ENCODE measurements at regions not wholly inside any gene's neighbourhood (a gene's known extent, or its start where the extent isn't known, plus 50 kb on each side); places are given as distances from the start of the nearest gene placed in this dataset.

DNA sequence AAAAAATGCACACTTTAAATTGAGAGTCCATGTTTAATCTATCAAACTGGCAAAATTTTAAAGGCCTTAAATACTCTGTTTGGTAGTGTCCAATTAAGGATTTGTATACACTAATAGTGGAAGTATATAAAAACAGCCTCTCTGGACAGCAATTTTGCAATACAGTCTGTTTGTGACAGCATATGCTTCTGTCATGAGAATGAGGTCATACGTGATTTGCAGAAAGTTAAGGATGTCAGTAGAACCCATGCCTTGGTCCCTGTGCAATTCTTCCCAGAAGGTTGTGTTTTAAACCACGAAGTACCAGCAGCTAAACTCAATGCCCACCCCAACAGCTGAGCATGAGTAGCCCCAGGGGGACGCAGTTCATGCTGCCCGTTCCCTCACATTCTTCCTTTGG lies 78.4 kb downstream of the AIPL1 start:
- DNase-seq (ENCODE audit: low spot score in 2 of 2) = no peak
- H3K27ac ChIP-seq = no peak overlapping the region
- no peaks in the 10 kb centered on the region for H3K27me3 ChIP-seq
- no peaks in the 10 kb centered on the region for H3K36me3 ChIP-seq
- H3K4me1 ChIP-seq = no peaks in the 10 kb centered on the region
- no peak for TF ChIP-seq CTCF (IDR thresholded peaks at IDR 0.05)
- TF ChIP-seq POLR2A (IDR thresholded peaks at IDR 0.05) = no peak
- TF ChIP-seq POLR2AphosphoS5 (IDR thresholded peaks at IDR 0.05) = no peak
- intact Hi-C loops (cut with DNase I; ENCODE audit: low total_unique reads) = no loop called here
- H3K9me3 ChIP-seq = no peaks in the 10 kb centered on the region
- no peak overlapping the region for H3K4me3 ChIP-seq

- no peaks in the 10 kb centered on the region for H3K36me3 ChIP-seq
- no peaks in the 10 kb centered on the region for H3K9me3 ChIP-seq
- no peaks in the 10 kb centered on the region for H3K27me3 ChIP-seq
- DNase-seq (ENCODE audit: low spot score in 2 of 2) = no peak
- no peaks in the 10 kb centered on the region for H3K4me1 ChIP-seq
- no peak overlapping the region for H3K4me3 ChIP-seq
- no peak overlapping the region for H3K27ac ChIP-seq
- intact Hi-C loops (cut with DNase I; ENCODE audit: low total_unique reads) = no loop called here
- TF ChIP-seq POLR2A (IDR thresholded peaks at IDR 0.05) = no peak
- TF ChIP-seq CTCF (IDR thresholded peaks at IDR 0.05) = no peak
- no peak for TF ChIP-seq POLR2AphosphoS5 (IDR thresholded peaks at IDR 0.05)
Observed at GRCh38 chr17:6355196-6355595, 79.7 kb downstream of the AIPL1 start.

- Histone ChIP-seq H3K4me1 (no peaks in the 10 kb centered on the region), H3K36me3 (no peaks in the 10 kb centered on the region), H3K27me3 (no peaks in the 10 kb centered on the region), H3K4me3 (no peak overlapping the region), H3K27ac (no peak overlapping the region), H3K9me3 (no peaks in the 10 kb centered on the region)
- TF ChIP-seq POLR2A (IDR thresholded peaks at IDR 0.05) (no peak), CTCF (IDR thresholded peaks at IDR 0.05) (no peak), POLR2AphosphoS5 (IDR thresholded peaks at IDR 0.05) (no peak)
- DNase-seq (ENCODE audit: low spot score in 2 of 2) = no peak
- intact Hi-C loops (cut with DNase I; ENCODE audit: low total_unique reads) = no loop called here
Observed at GRCh38 chr17:6352801-6353560, 81.9 kb downstream of the AIPL1 start.

- Histone ChIP-seq H3K9me3 (no peaks in the 10 kb centered on the region), H3K36me3 (no peaks in the 10 kb centered on the region), H3K4me1 (no peaks in the 10 kb centered on the region), H3K4me3 (no peak overlapping the region), H3K27ac (no peak overlapping the region), H3K27me3 (peaks cover 0 to 7% of the 10 kb centered on the region in 2 donors)
- intact Hi-C loops (cut with DNase I; ENCODE audit: low total_unique reads) = no loop called here
- no peak for DNase-seq (ENCODE audit: low spot score in 2 of 2)
- TF ChIP-seq POLR2AphosphoS5 (IDR thresholded peaks at IDR 0.05) (no peak), POLR2A (IDR thresholded peaks at IDR 0.05) (no peak), CTCF (IDR thresholded peaks at IDR 0.05) (no peak)
Observed at GRCh38 chr17:6352016-6352415, 82.9 kb downstream of the AIPL1 start.

- intact Hi-C loops (cut with DNase I; ENCODE audit: low total_unique reads) = no loop called here
- Histone ChIP-seq H3K4me1 (no peaks in the 10 kb centered on the region), H3K36me3 (no peaks in the 10 kb centered on the region), H3K27me3 (peaks cover 0 to 7% of the 10 kb centered on the region in 2 donors), H3K27ac (no peak overlapping the region), H3K9me3 (no peaks in the 10 kb centered on the region), H3K4me3 (no peak overlapping the region)
- no peak for DNase-seq (ENCODE audit: low spot score in 2 of 2)
- TF ChIP-seq POLR2A (IDR thresholded peaks at IDR 0.05) (no peak), CTCF (IDR thresholded peaks at IDR 0.05) (no peak), POLR2AphosphoS5 (IDR thresholded peaks at IDR 0.05) (no peak)
Observed at GRCh38 chr17:6350806-6351205, 84.1 kb downstream of the AIPL1 start.
